ENCODE measurements at regions not wholly inside any gene's neighbourhood (a gene's known extent, or its start where the extent isn't known, plus 50 kb on each side); places are given as distances from the start of the nearest gene placed in this dataset.

GRCh38 chr5:88588609-88589008 lies 294.4 kb downstream of the MEF2C start:
- Histone ChIP-seq H3K4me3 (no peak overlapping the region), H3K27me3 (no peaks in the 10 kb centered on the region), H3K36me3 (no peaks in the 10 kb centered on the region), H3K4me1 (no peaks in the 10 kb centered on the region), H3K27ac (replicated peaks in 1 of 4) (no peak overlapping the region), H3K9me3 (peaks cover 0 to 21% (median 7%) of the 10 kb centered on the region in 4 donors)
- WGBS = 82% methylated on average over 4 of the region's 4 CpGs
- intact Hi-C loops (cut with DNase I) = no loop called here
- TF ChIP-seq EP300 (IDR thresholded peaks at IDR 0.05) = no peak
- no peak for TF ChIP-seq CTCF (IDR thresholded peaks at IDR 0.05)
- TF ChIP-seq POLR2A (IDR thresholded peaks at IDR 0.05; ENCODE audit: low read depth) = no peak
- TF ChIP-seq POLR2AphosphoS5 (IDR thresholded peaks at IDR 0.05) = no peak
- DNase-seq (ENCODE audit: extremely low spot score) = no peak

GRCh38 chr5:88583471-88583870 lies 299.5 kb downstream of the MEF2C start:
- TF ChIP-seq POLR2AphosphoS5 (IDR thresholded peaks at IDR 0.05) (no peak), POLR2A (IDR thresholded peaks at IDR 0.05; ENCODE audit: low read depth) (no peak), EP300 (IDR thresholded peaks at IDR 0.05) (no peak), CTCF (IDR thresholded peaks at IDR 0.05) (no peak)
- Histone ChIP-seq H3K36me3 (no peaks in the 10 kb centered on the region), H3K27ac (replicated peaks in 1 of 4) (no peak overlapping the region), H3K4me1 (no peaks in the 10 kb centered on the region), H3K9me3 (peaks cover 0 to 11% (median 4%) of the 10 kb centered on the region in 4 donors), H3K4me3 (no peak overlapping the region), H3K27me3 (no peaks in the 10 kb centered on the region)
- intact Hi-C loops (cut with DNase I) = no loop called here
- no peak for DNase-seq (ENCODE audit: extremely low spot score)
- WGBS = 88% methylated on average over 1 of the region's 1 CpG

- no peak for TF ChIP-seq CTCF (IDR thresholded peaks at IDR 0.05)
- TF ChIP-seq EP300 (IDR thresholded peaks at IDR 0.05) = no peak
- no peak for TF ChIP-seq POLR2AphosphoS5 (IDR thresholded peaks at IDR 0.05)
- no peak for TF ChIP-seq POLR2A (IDR thresholded peaks at IDR 0.05; ENCODE audit: low read depth)
- H3K4me1 ChIP-seq = no peaks in the 10 kb centered on the region
- H3K36me3 ChIP-seq = no peaks in the 10 kb centered on the region
- no peak overlapping the region for H3K27ac ChIP-seq (replicated peaks in 1 of 4)
- no peak for DNase-seq (ENCODE audit: extremely low spot score)
- H3K27me3 ChIP-seq = no peaks in the 10 kb centered on the region
- 79% methylated on average over 5 of the region's 5 CpGs for WGBS
- intact Hi-C loops (cut with DNase I) = no loop called here
- H3K4me3 ChIP-seq = no peak overlapping the region
- H3K9me3 ChIP-seq = no peaks in the 10 kb centered on the region
Observed at GRCh38 chr5:88558366-88558765, 289.7 kb upstream of the TMEM161B start.

- no peak overlapping the region for H3K27ac ChIP-seq (replicated peaks in 1 of 4)
- TF ChIP-seq POLR2AphosphoS5 (IDR thresholded peaks at IDR 0.05) (no peak), EP300 (IDR thresholded peaks at IDR 0.05) (no peak), CTCF (IDR thresholded peaks at IDR 0.05) (no peak)
- WGBS = 84% methylated on average over 3 of the region's 3 CpGs
- no peak for DNase-seq (ENCODE audit: extremely low spot score)
- intact Hi-C loops (cut with DNase I) = no loop called here
- no peaks in the 10 kb centered on the region for H3K9me3 ChIP-seq
- no peaks in the 10 kb centered on the region for H3K36me3 ChIP-seq
- no peaks in the 10 kb centered on the region for H3K27me3 ChIP-seq
- H3K4me3 ChIP-seq = no peak overlapping the region
- no peaks in the 10 kb centered on the region for H3K4me1 ChIP-seq
Observed at GRCh38 chr5:88557881-88558280, 289.2 kb upstream of the TMEM161B start.

GRCh38 chr5:88557131-88557530 lies 288.5 kb upstream of the TMEM161B start:
- TF ChIP-seq EP300 (IDR thresholded peaks at IDR 0.05) (no peak), CTCF (IDR thresholded peaks at IDR 0.05) (no peak), POLR2A (IDR thresholded peaks at IDR 0.05; ENCODE audit: low read depth) (no peak), POLR2AphosphoS5 (IDR thresholded peaks at IDR 0.05) (no peak)
- no peak overlapping the region for H3K4me3 ChIP-seq
- intact Hi-C loops (cut with DNase I) = no loop called here

More at GRCh38 chr5:88557131-88557530, 288.5 kb upstream of the TMEM161B start:
- Histone ChIP-seq H3K4me1 (no peaks in the 10 kb centered on the region), H3K27me3 (no peaks in the 10 kb centered on the region), H3K27ac (replicated peaks in 1 of 4) (no peak overlapping the region), H3K9me3 (no peaks in the 10 kb centered on the region), H3K36me3 (no peaks in the 10 kb centered on the region)
- no peak for DNase-seq (ENCODE audit: extremely low spot score)
- WGBS = 75% methylated on average over 2 of the region's 2 CpGs
